ENCODE measurements at regions not wholly inside any gene's neighbourhood (a gene's known extent, or its start where the extent isn't known, plus 50 kb on each side); places are given as distances from the start of the nearest gene placed in this dataset.

- no peak overlapping the region for H3K4me3 Mint-ChIP-seq
- peaks cover 7% of the 10 kb centered on the region for H3K36me3 Mint-ChIP-seq (ENCODE audit: low read depth)
- DNase-seq (ENCODE audit: low read depth, low spot score): no peak
- H3K27me3 Mint-ChIP-seq (ENCODE audit: low read depth): no peaks in the 10 kb centered on the region
- TF ChIP-seq, protein P1, sequence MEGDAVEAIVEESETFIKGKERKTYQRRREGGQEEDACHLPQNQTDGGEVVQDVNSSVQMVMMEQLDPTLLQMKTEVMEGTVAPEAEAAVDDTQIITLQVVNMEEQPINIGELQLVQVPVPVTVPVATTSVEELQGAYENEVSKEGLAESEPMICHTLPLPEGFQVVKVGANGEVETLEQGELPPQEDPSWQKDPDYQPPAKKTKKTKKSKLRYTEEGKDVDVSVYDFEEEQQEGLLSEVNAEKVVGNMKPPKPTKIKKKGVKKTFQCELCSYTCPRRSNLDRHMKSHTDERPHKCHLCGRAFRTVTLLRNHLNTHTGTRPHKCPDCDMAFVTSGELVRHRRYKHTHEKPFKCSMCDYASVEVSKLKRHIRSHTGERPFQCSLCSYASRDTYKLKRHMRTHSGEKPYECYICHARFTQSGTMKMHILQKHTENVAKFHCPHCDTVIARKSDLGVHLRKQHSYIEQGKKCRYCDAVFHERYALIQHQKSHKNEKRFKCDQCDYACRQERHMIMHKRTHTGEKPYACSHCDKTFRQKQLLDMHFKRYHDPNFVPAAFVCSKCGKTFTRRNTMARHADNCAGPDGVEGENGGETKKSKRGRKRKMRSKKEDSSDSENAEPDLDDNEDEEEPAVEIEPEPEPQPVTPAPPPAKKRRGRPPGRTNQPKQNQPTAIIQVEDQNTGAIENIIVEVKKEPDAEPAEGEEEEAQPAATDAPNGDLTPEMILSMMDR (conservative IDR thresholded peaks at IDR 0.05): no peak
- H3K9me3 Mint-ChIP-seq: peaks cover 7% of the 10 kb centered on the region
- no peak overlapping the region for H3K27ac Mint-ChIP-seq (ENCODE audit: unreplicated experiment)
- peaks cover 26% of the 10 kb centered on the region for H3K4me1 Mint-ChIP-seq
Measured at GRCh38 chr10:121155742-121156474, 304.7 kb downstream of the WDR11 start.

DNA sequence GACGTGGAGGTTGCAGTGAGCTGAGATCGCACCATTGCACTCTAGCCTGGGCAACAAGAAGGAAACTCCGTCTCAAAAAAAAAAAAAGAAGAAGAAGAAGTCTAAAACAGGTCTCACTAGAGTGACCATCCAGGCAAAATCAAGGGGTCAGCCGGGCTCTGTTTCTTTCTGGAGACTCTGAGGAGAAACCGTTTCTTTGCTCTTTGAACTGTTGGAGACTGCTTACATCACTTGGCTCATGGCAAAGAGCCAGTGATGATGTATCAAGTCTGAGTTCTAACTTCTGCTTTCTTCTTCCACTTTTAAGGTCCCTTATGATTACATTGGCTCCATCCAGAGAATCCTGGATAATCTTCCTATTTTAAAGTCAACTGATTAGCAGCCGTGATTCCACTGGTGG, 306.8 kb downstream of the WDR11 start:
- no peak for DNase-seq (ENCODE audit: low read depth, low spot score)
- TF ChIP-seq, protein P1 (conservative IDR thresholded peaks at IDR 0.05): no peak
- H3K27me3 Mint-ChIP-seq (ENCODE audit: low read depth): no peaks in the 10 kb centered on the region
- peaks cover 6% of the 10 kb centered on the region for H3K9me3 Mint-ChIP-seq
- H3K4me3 Mint-ChIP-seq: no peak overlapping the region
- H3K27ac Mint-ChIP-seq (ENCODE audit: unreplicated experiment): no peak overlapping the region
- H3K4me1 Mint-ChIP-seq: peaks cover 24% of the 10 kb centered on the region
- H3K36me3 Mint-ChIP-seq (ENCODE audit: low read depth): peaks cover 3% of the 10 kb centered on the region

- TF ChIP-seq, protein P1 (conservative IDR thresholded peaks at IDR 0.05): no peak
- Mint-ChIP-seq H3K4me3 (no peak overlapping the region), H3K36me3 (ENCODE audit: low read depth) (peaks cover 3% of the 10 kb centered on the region), H3K4me1 (peaks cover 17% of the 10 kb centered on the region), H3K27ac (ENCODE audit: unreplicated experiment) (no peak overlapping the region), H3K27me3 (ENCODE audit: low read depth) (no peaks in the 10 kb centered on the region), H3K9me3 (peaks cover 7% of the 10 kb centered on the region)
- no peak for DNase-seq (ENCODE audit: low read depth, low spot score)
Measured at GRCh38 chr10:121158988-121159579, 307.9 kb downstream of the WDR11 start.

DNA sequence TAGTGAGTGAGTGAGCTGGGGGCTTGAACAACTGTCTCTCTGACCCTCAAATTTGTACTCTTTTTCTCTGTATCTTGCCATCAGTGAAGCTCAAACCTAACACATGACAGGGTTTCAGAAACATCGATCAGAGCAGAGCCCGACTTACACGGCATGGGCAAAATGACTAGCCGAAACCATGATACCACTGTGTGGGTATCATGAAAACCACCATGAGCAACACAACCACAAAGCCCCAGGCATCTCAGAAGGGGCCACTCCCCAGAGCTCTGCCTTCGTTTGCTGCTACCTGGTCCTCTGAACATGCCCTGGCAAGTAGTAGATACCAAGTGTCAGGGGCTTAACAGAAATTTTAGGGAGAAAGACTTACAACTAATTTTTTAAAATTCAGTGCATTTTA, 308.5 kb downstream of the WDR11 start:
- no peak for DNase-seq (ENCODE audit: low read depth, low spot score)
- no peak overlapping the region for H3K4me3 Mint-ChIP-seq
- no peak overlapping the region for H3K27ac Mint-ChIP-seq (ENCODE audit: unreplicated experiment)
- H3K9me3 Mint-ChIP-seq: peaks cover 10% of the 10 kb centered on the region
- peaks cover 3% of the 10 kb centered on the region for H3K36me3 Mint-ChIP-seq (ENCODE audit: low read depth)
- TF ChIP-seq, protein P1 (conservative IDR thresholded peaks at IDR 0.05): no peak
- H3K4me1 Mint-ChIP-seq: peaks cover 11% of the 10 kb centered on the region
- no peaks in the 10 kb centered on the region for H3K27me3 Mint-ChIP-seq (ENCODE audit: low read depth)

GRCh38 chr10:121165276-121165675, 314.1 kb downstream of the WDR11 start:
- Mint-ChIP-seq H3K27me3 (ENCODE audit: low read depth) (no peaks in the 10 kb centered on the region), H3K4me3 (no peak overlapping the region), H3K36me3 (ENCODE audit: low read depth) (no peaks in the 10 kb centered on the region), H3K27ac (ENCODE audit: unreplicated experiment) (no peak overlapping the region), H3K9me3 (peaks cover 7% of the 10 kb centered on the region), H3K4me1 (no peaks in the 10 kb centered on the region)
- TF ChIP-seq, protein P1 (conservative IDR thresholded peaks at IDR 0.05): no peak
- no peak for DNase-seq (ENCODE audit: low read depth, low spot score)
